ENCODE measurements at regions not wholly inside any gene's neighbourhood (a gene's known extent, or its start where the extent isn't known, plus 50 kb on each side); places are given as distances from the start of the nearest gene placed in this dataset.

DNA sequence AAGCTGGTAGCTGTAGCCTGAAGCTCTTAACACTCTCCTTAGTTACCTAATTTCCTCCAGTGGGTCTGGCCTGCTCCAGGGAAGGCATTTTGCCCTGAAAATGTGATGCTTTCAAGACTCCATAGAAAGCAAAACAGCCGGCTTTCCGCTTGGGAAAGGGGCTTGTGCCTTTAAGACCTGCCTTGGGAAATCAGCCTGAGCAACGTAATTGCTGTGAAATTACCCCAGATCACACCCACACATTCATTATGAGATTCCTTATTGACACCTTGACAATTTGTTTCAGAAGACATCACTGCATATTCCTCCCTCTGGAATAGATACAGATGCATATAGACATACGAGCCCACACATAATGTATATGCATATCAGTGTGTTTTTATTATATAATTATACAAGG, 190.5 kb upstream of the SKOR2 start:
- TF ChIP-seq EP300 (IDR thresholded peaks at IDR 0.05), result no peak
- no peak for TF ChIP-seq POLR2A (IDR thresholded peaks at IDR 0.05)
- TF ChIP-seq, protein P1, sequence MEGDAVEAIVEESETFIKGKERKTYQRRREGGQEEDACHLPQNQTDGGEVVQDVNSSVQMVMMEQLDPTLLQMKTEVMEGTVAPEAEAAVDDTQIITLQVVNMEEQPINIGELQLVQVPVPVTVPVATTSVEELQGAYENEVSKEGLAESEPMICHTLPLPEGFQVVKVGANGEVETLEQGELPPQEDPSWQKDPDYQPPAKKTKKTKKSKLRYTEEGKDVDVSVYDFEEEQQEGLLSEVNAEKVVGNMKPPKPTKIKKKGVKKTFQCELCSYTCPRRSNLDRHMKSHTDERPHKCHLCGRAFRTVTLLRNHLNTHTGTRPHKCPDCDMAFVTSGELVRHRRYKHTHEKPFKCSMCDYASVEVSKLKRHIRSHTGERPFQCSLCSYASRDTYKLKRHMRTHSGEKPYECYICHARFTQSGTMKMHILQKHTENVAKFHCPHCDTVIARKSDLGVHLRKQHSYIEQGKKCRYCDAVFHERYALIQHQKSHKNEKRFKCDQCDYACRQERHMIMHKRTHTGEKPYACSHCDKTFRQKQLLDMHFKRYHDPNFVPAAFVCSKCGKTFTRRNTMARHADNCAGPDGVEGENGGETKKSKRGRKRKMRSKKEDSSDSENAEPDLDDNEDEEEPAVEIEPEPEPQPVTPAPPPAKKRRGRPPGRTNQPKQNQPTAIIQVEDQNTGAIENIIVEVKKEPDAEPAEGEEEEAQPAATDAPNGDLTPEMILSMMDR (IDR thresholded peaks at IDR 0.05), result no peak
- no peaks in the 10 kb centered on the region for H3K27me3 ChIP-seq
- H3K4me1 ChIP-seq, result no peaks in the 10 kb centered on the region
- H3K4me3 ChIP-seq, result no peak overlapping the region
- 37 to 46% methylated on average over 4 of the region's 4 CpGs for WGBS, 2 donors
- H3K27ac ChIP-seq, result no peak overlapping the region
- H3K36me3 ChIP-seq, result no peaks in the 10 kb centered on the region
- no peak for DNase-seq (ENCODE audit: low spot score in 2 of 2)
- H3K9me3 ChIP-seq, result peaks cover 0 to 19% (median 0%) of the 10 kb centered on the region in 4 donors

DNA sequence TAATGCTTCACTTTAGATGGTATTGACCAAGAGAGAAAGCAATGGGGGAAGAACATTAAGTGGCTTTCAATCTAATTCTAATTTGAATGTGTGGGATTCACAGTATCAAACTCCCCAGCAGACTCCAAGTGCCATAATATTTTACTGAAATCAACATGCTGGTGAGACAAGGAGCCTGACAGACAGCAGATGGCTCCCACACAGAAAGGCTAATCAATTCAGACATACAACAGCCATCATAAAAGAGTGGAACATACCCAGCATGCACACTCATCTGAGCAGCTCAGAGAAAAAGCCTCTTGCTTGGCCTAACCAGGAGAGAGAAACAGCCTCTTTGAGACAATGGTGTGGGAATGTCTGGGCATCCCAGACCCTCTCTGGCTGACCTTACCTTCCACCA, 186.5 kb upstream of the SKOR2 start:
- Histone ChIP-seq H3K9me3 (no peaks in the 10 kb centered on the region), H3K27me3 (no peaks in the 10 kb centered on the region), H3K27ac (no peak overlapping the region), H3K36me3 (no peaks in the 10 kb centered on the region), H3K4me3 (no peak overlapping the region), H3K4me1 (no peaks in the 10 kb centered on the region)
- no peak for TF ChIP-seq POLR2A (IDR thresholded peaks at IDR 0.05)
- TF ChIP-seq, protein P1 (IDR thresholded peaks at IDR 0.05), result no peak
- TF ChIP-seq EP300 (IDR thresholded peaks at IDR 0.05), result no peak
- DNase-seq (ENCODE audit: low spot score in 2 of 2), result no peak

DNA sequence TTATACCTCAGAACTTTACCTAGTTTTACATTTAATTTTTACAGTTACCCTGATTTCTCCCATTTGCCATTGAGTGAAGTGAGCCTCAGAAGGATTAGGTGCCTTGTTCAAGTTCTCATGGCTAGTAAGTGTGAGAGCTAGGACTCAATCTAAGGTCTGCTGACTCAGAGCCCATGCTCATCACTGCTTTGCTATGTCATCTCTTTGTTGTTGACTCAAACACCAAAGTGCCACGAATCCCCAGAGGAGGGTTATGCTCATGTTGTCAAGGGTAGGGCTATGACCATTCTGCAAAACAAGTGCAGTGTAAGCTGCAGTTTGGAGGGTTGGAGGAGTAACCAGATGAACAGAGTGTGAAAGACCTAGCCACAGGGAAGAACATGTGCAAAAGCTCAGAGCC, 185.4 kb upstream of the SKOR2 start:
- TF ChIP-seq, protein P1 (IDR thresholded peaks at IDR 0.05), result no peak
- TF ChIP-seq EP300 (IDR thresholded peaks at IDR 0.05), result no peak
- TF ChIP-seq POLR2A (IDR thresholded peaks at IDR 0.05), result no peak
- 55 to 60% methylated on average over 1 of the region's 1 CpG for WGBS, 2 donors
- no peaks in the 10 kb centered on the region for H3K9me3 ChIP-seq
- no peaks in the 10 kb centered on the region for H3K27me3 ChIP-seq
- H3K36me3 ChIP-seq, result no peaks in the 10 kb centered on the region
- H3K4me3 ChIP-seq, result no peak overlapping the region
- no peak overlapping the region for H3K27ac ChIP-seq
- H3K4me1 ChIP-seq, result no peaks in the 10 kb centered on the region
- no peak for DNase-seq (ENCODE audit: low spot score in 2 of 2)

DNA sequence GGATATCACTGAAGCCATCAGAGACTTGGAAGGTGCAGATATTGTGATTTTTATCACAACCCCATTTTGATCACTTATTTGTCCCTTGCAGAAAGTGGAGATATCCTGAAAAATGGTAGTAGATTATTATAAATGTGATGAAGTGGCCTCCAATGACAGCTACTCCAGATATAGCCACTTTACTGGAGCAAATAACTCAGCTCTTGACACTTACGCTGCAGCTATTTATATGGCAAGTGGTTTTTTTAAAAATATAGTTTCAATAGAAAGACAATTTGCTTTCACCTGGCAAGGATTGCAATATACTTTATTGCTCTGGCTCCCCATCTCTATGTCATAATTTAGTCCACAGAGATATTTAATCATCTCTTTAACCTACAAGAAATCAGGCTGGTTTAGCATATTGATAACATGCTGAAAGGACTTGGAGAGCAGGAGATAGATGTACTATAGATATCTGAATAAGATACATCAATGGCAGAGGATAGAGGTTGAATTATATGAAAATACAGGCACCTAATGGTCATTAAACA, 182.8 kb upstream of the SKOR2 start:
- 90 to 92% methylated on average over 1 of the region's 1 CpG for WGBS, 2 donors
- no peaks in the 10 kb centered on the region for H3K36me3 ChIP-seq
- H3K27me3 ChIP-seq, result no peaks in the 10 kb centered on the region
- no peak overlapping the region for H3K4me3 ChIP-seq
- no peak overlapping the region for H3K27ac ChIP-seq
- H3K9me3 ChIP-seq, result no peaks in the 10 kb centered on the region
- no peaks in the 10 kb centered on the region for H3K4me1 ChIP-seq
- TF ChIP-seq POLR2A (IDR thresholded peaks at IDR 0.05) (no peak), EP300 (IDR thresholded peaks at IDR 0.05) (no peak)
- TF ChIP-seq, protein P1 (IDR thresholded peaks at IDR 0.05), result no peak
- no peak for DNase-seq (ENCODE audit: low spot score in 2 of 2)

DNA sequence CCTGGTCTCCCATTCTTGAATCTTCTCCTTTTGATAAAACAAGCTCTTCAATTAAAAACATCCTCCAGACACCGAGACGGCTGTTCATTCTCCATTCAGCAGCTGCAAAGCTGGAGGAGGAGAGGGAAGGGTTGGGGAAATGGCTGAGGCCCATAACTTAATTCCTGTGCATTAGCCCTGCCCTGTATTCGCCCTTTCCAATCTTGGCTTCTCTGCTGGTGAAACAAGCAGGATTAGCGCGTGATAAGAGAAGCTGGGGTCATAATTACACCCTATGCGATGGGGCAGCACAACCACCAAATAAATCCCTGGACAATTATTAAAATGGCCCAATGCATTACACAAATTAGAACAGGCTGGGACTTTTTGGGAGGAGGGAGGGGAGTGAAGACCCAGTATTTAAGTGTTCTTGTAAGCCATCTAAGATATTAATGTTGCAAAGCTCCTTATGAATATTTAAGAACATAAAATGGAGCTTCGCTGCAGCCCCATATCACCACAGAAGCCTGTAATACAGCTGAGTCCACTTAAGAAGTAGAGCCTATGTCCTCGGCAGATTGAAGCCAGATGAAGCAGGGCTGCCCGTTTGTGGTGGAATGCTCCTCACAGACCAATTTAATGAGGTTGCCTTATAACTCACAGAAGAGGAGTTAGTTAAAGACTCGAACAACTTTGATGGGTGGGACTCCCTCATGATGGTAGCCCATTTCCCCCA, 176.6 kb upstream of the SKOR2 start:
- Histone ChIP-seq H3K4me3 (no peak overlapping the region), H3K36me3 (no peaks in the 10 kb centered on the region), H3K9me3 (no peaks in the 10 kb centered on the region), H3K27ac (no peak overlapping the region), H3K27me3 (no peaks in the 10 kb centered on the region), H3K4me1 (no peaks in the 10 kb centered on the region)
- DNase-seq (ENCODE audit: low spot score in 2 of 2), result no peak
- WGBS, 2 donors, result 50 to 63% methylated on average over 10 of the region's 10 CpGs
- TF ChIP-seq, protein P1 (IDR thresholded peaks at IDR 0.05), result no peak
- TF ChIP-seq POLR2A (IDR thresholded peaks at IDR 0.05) (no peak), EP300 (IDR thresholded peaks at IDR 0.05) (no peak)

All from tibial nerve (tissue), 4 donors.